ENCODE measurements at regions not wholly inside any gene's neighbourhood (a gene's known extent, or its start where the extent isn't known, plus 50 kb on each side); places are given as distances from the start of the nearest gene placed in this dataset.

DNA sequence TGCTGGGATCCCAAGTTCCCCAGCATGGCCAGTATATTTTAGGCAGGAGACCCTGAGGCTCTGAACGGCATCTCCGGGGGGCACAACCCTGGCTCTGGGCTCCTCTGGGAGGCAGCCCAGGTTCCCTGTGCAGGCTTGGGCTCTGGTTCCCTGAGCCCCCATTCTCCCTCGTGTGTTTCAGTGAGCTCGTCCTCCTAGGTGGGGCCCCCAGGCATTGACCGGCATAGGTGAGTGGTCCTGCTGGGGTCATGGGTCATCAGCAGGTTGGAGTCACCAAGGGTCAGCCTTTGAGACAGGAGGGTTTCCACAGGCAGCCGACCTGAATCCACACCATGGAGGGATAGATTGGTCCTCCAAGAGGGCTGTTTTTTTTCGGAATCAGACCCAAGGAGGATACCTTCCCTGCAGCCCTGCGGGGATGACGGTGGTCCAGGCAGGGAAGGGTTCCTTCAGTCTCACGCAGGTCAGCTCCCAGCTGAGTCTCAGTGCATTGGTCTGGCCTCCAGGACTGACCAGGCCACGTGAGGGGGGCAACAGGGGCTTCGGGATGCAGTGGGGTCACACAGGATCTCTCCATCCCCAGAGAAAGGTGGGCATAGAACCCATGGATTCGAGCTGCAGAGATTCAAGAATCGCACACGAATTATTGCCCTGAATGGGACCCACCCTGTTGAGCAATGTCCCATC, 226.0 kb downstream of the SNRPN start:
- H3K27ac Mint-ChIP-seq = no peak overlapping the region
- no peaks in the 10 kb centered on the region for H3K4me1 Mint-ChIP-seq
- H3K27me3 Mint-ChIP-seq (ENCODE audit: low read depth) = no peaks in the 10 kb centered on the region
- no peaks in the 10 kb centered on the region for H3K36me3 Mint-ChIP-seq (ENCODE audit: low read depth)
- peaks cover 44% of the 10 kb centered on the region for H3K9me3 Mint-ChIP-seq
- TF ChIP-seq, protein P1, sequence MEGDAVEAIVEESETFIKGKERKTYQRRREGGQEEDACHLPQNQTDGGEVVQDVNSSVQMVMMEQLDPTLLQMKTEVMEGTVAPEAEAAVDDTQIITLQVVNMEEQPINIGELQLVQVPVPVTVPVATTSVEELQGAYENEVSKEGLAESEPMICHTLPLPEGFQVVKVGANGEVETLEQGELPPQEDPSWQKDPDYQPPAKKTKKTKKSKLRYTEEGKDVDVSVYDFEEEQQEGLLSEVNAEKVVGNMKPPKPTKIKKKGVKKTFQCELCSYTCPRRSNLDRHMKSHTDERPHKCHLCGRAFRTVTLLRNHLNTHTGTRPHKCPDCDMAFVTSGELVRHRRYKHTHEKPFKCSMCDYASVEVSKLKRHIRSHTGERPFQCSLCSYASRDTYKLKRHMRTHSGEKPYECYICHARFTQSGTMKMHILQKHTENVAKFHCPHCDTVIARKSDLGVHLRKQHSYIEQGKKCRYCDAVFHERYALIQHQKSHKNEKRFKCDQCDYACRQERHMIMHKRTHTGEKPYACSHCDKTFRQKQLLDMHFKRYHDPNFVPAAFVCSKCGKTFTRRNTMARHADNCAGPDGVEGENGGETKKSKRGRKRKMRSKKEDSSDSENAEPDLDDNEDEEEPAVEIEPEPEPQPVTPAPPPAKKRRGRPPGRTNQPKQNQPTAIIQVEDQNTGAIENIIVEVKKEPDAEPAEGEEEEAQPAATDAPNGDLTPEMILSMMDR (IDR thresholded peaks at IDR 0.05; ENCODE audit: unreplicated experiment in 3 of 3) = no peak
- no peak overlapping the region for H3K4me3 Mint-ChIP-seq

DNA sequence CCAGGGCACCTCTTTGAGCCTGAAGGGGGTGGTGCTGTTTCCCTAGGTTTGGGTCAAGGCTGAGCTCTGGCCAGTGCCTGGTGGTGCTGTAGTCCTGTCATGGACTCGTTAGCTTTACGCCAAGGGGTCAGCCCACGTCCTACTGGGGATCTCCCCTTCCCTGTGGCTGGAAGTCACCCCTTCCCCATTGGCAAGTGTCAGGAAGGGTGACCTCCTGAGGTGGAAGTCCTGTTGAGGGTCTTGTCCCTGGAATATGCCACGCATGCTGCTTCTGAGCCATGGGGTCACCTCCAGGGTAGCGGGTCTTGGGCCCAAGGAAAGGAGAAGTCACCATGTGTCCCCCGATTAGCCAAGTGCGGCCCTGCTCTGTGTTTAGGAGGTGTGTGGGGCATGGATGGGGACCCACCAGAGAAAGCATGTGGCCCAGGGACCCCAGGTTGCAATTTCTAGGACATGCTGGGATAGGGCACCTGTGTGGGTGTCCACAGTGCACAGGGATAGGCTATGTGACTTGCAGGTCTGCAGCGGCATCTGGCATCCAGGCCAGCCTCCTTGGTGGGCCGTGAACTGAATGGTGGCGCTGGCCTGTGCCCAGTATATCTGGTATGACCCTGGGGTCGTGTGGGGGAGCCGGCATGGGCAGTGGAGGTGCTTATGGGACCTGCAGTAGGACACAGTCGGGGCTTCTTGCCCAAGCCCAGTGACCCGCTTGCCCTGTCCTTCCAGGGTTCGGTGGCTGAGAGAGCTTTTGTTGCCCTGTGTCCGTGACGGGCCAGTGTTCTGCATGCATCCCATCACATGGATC, 226.7 kb downstream of the SNRPN start:
- TF ChIP-seq, protein P1 (IDR thresholded peaks at IDR 0.05; ENCODE audit: unreplicated experiment in 3 of 3) = no peak
- H3K27me3 Mint-ChIP-seq (ENCODE audit: low read depth) = no peaks in the 10 kb centered on the region
- H3K27ac Mint-ChIP-seq = no peak overlapping the region
- peaks cover 43% of the 10 kb centered on the region for H3K9me3 Mint-ChIP-seq
- no peak overlapping the region for H3K4me3 Mint-ChIP-seq
- H3K36me3 Mint-ChIP-seq (ENCODE audit: low read depth) = no peaks in the 10 kb centered on the region
- H3K4me1 Mint-ChIP-seq = no peaks in the 10 kb centered on the region

DNA sequence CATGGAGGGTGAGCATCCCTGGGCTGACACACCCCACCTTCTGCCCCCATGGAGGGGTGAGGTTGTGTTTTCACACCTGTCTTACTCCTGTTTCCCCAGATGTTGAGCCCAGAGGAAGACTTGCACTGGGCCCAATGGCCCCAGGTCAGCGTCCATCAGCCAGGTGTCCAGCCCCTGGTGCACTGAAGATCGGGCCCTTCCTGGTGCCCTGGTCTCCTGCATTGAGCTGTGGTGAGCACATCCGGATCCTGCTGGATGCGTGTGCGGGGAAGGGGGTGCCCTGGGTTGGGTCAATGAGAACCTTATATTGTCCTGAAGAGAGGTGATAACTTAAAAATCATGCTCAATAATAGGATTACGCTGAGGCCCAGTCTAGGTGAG, 227.3 kb downstream of the SNRPN start:
- Mint-ChIP-seq H3K9me3 (peaks cover 44% of the 10 kb centered on the region), H3K4me3 (no peak overlapping the region), H3K4me1 (no peaks in the 10 kb centered on the region), H3K36me3 (ENCODE audit: low read depth) (no peaks in the 10 kb centered on the region), H3K27ac (no peak overlapping the region), H3K27me3 (ENCODE audit: low read depth) (no peaks in the 10 kb centered on the region)
- TF ChIP-seq, protein P1 (IDR thresholded peaks at IDR 0.05; ENCODE audit: unreplicated experiment in 3 of 3) = no peak

DNA sequence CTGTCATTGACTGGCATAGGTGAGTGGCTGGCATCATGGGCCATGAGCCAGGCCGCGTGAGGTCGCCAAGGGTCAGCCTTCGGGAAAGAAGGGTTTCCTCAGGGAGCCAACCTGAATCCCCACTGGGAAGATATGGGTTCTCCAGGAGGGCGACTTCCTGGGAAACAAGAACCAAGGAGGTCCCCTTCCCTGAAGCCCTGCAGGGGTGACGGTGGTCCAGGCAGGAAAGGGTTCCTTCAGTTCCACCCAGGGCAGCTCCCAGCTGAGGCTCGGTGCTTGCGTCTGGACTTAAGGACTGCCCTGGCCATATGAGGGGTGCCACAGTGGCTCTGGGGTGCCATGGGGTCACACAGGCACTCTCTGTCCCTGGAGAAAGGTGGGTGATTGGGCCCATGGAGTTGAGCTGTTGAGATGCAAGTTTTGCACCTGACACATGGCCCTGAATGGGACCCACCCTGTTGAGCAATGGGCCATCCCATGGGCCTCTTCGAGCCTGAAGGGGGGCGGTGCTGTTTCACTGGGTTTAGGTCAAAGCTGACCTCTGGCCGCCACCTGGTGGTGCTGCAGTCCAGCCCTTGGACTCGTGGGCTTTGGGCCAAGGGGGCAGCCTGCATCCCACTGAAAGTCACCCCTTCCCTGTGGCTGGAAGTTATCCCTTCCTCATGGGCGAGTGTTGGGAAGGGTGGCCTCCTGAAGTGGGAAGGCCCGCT, 228.1 kb downstream of the SNRPN start:
- Mint-ChIP-seq H3K9me3 (peaks cover 48% of the 10 kb centered on the region), H3K27ac (no peak overlapping the region), H3K4me1 (no peaks in the 10 kb centered on the region), H3K4me3 (no peak overlapping the region), H3K27me3 (ENCODE audit: low read depth) (no peaks in the 10 kb centered on the region), H3K36me3 (ENCODE audit: low read depth) (no peaks in the 10 kb centered on the region)
- TF ChIP-seq, protein P1 (IDR thresholded peaks at IDR 0.05; ENCODE audit: unreplicated experiment in 3 of 3) = no peak

DNA sequence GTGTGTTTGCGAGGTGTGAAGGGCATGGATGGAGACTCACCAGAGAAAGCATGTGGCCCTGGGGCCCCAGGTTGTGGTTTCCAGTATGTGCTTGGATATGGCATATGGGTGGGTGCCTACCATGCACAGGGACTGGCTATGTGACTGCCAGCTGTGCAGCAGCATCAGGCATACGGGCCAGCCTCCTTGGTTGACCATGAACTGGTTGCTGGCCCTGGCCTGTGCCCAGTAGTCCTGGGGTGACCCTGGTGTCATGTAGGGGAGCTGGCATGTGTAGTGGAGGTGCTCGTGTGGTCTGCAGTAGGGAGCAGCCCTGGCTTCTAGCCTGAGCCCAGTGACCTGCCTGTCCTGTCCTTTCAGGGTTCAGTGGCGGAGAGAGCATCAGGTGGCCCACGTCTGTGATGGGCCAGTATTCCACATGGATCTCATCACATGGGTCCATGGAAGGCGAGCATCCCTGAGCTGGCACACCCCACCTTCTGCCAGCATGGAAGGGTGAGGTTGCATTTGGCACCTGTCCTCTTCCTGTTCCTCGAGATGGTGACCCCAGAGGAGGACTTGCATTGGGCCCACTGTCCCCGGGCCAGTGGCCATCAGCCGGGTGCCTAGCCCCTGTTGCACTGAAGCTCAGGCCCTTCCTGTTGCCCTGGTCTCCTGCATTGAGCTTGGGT, 228.9 kb downstream of the SNRPN start:
- Mint-ChIP-seq H3K4me1 (no peaks in the 10 kb centered on the region), H3K27me3 (ENCODE audit: low read depth) (no peaks in the 10 kb centered on the region), H3K4me3 (no peak overlapping the region), H3K36me3 (ENCODE audit: low read depth) (no peaks in the 10 kb centered on the region), H3K27ac (no peak overlapping the region), H3K9me3 (peaks cover 49% of the 10 kb centered on the region)
- TF ChIP-seq, protein P1 (IDR thresholded peaks at IDR 0.05; ENCODE audit: unreplicated experiment in 3 of 3) = no peak
